Activated CD4-positive, alpha-beta T cell treated with anti-CD3 and anti-CD28 coated beads for 36 hours (primary cell): ENCODE measurements at regions not wholly inside any gene's neighbourhood (a gene's known extent, or its start where the extent isn't known, plus 50 kb on each side); places are given as distances from the start of the nearest gene placed in this dataset.
"Not testable (repeated sequence)": the region's sequence is repeated elsewhere in the genome, so short reads cannot be mapped to it uniquely, and the experiment has no call there.

Experiments
- ATAC-seq: fragments of 200-7000 bp; cut with Tn5 transposase; one replicate; pipeline ENCODE4 v1.10.0; 2021; ENCODE audit warnings: mild to moderate bottlenecking, moderate library complexity
- CTCF ChIA-PET: fragments of 350-600 bp; sonication (Branson Sonifier 250); formaldehyde crosslinking; loops from one replicate; lab custom pipeline; 2021; ENCODE audit warnings: antibody characterized with exemption; lab: Charles Lee
- POLR2A ChIA-PET: fragments of 350-600 bp; sonication (Branson Sonifier 250); formaldehyde crosslinking; loops from one replicate; lab custom pipeline; 2021; ENCODE audit warnings: antibody characterized with exemption, inconsistent platforms; lab: Charles Lee
- DNase-seq: peaks from one replicate; pipeline ENCODE4 v3.0.0-alpha.2; 2020
- H3K27ac Mint-ChIP-seq: one replicate; pipeline ENCODE4 v1.8.0; 2021; ENCODE audit warnings: mixed read lengths
- H3K27me3 Mint-ChIP-seq: one replicate; pipeline ENCODE4 v1.8.0; 2021; ENCODE audit warnings: mixed read lengths
- H3K36me3 Mint-ChIP-seq: one replicate; pipeline ENCODE4 v1.8.0; 2021; ENCODE audit warnings: low read depth, mixed read lengths
- H3K4me1 Mint-ChIP-seq: one replicate; pipeline ENCODE4 v1.8.0; 2021; ENCODE audit warnings: mixed read lengths
- H3K4me3 Mint-ChIP-seq: one replicate; pipeline ENCODE4 v1.8.0; 2021; ENCODE audit warnings: mild to moderate bottlenecking, moderate library complexity, mixed read lengths
- H3K9me3 Mint-ChIP-seq: one replicate; pipeline ENCODE4 v1.8.0; 2021; ENCODE audit warnings: low read depth, mixed read lengths
- intact Hi-C, 2 experiments: fragments of 100-400 bp; cut with DNase I in 1 of 2; cut with micrococcal nuclease in 1 of 2; formaldehyde crosslinking; loops; one replicate each; pipeline versions ENCODE4 v1.14.2 to v1.15.1; 2022 to 2024; cut with DNase I, micrococcal nuclease

GRCh38 chr1:187692799-187693198, 864.0 kb downstream of the PLA2G4A start:
- DNase-seq (no peak), ATAC-seq (no peak)
- ChIA-PET POLR2A (no interaction called here), CTCF (no interaction called here)
- Mint-ChIP-seq H3K4me1 (no peaks in the 10 kb centered on the region), H3K27ac (no peak overlapping the region), H3K4me3 (no peak overlapping the region), H3K36me3 (no peaks in the 10 kb centered on the region), H3K27me3 (no peaks in the 10 kb centered on the region), H3K9me3 (peaks cover 12% of the 10 kb centered on the region)
- intact Hi-C loops = no loop called here

DNA sequence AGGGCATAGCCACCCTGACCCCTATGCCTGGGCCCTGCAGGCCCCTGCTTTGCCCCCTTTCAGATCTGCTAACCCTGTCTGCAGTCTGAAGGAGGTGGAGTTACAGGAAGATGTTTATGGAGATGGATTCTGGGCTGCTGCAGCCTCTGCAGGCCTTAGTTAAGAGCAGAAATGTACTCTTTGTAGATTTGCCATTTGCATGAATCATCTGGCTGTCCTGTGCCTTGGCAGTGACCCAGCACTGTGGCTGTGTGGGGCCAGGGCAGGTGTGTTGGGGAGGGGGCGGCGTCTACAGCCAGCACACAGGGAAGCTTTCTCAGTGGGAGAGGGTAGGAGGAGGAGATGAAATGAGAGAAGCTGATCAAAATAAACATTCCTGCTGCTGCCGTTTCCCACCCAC, 867.3 kb downstream of the PLA2G4A start:
- DNase-seq (no peak), ATAC-seq (no peak)
- Mint-ChIP-seq H3K9me3 (peaks cover 6% of the 10 kb centered on the region), H3K27me3 (no peaks in the 10 kb centered on the region), H3K36me3 (no peaks in the 10 kb centered on the region), H3K4me3 (no peak overlapping the region), H3K27ac (no peak overlapping the region), H3K4me1 (no peaks in the 10 kb centered on the region)
- intact Hi-C loops = no loop called here
- ChIA-PET CTCF (no interaction called here), POLR2A (no interaction called here)

DNA sequence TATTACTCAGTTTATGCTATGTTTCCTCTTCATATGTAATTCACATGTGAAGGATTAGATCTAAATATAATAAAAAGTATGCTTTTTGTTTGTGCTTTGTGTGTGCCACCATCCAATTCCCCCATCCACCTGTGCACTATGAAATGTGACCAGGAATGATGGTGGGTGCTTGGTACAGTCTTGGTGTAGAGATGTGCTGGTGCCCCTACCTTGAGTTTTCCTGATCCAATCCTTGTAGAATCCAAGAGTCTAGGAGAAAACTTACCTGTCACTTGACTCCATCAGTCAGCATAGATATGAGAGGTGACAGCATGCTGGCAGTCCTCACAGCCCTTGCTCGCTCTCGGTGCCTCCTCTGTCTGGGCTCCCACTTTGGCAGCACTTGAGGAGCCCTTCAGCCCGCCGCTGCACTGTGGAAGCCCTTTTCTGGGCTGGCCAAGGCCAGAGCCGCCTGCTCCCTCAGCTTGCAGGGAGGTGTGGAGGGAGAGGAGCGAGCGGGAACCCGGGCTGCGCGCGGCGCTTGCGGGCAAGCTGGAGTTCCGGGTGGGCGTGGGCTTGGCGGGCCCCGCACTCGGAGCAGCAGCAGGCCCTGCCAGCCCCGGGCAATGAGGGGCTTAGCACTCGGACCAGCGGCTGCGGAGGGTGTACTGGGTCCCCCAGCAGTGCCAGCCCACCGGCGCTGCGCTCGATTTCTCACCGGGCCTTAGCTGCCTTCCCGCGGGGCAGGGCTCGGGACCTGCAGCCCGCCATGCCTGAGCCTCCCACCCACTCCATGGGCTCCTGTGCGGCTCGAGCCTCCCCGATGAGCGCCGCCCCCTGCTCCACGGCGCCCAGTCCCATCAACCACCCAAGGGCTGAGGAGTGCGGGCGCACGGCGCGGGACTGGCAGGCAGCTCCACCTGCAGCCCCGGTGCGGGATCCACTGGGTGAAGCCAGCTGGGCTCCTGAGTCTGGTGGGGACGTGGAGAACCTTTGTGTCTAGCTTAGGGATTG, 874.7 kb downstream of the PLA2G4A start:
- CTCF ChIA-PET, ATAC-seq, intact Hi-C loops, H3K4me1 Mint-ChIP-seq, H3K9me3 Mint-ChIP-seq, H3K27me3 Mint-ChIP-seq, DNase-seq, H3K36me3 Mint-ChIP-seq, POLR2A ChIA-PET, H3K4me3 Mint-ChIP-seq, H3K27ac Mint-ChIP-seq: not testable (repeated sequence)

DNA sequence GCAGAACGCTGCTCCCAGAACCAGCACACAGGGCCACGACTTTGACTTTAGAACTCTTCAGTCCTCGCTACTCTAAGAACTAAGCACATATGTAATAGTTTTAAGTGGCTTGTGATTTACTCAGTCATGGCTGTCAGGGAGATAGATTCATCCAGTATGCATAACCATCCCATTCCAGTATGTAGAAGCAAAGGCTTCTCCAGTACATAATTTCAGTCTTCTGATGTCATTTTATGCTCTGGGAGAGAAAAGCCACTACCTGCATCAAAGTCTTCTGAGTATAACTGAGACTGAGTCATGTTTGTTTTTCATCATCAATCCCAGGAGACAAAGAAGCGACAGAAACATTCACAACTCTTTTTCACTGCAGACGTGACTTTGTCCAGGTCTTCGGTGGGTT, 885.7 kb downstream of the PLA2G4A start:
- intact Hi-C loops = no loop called here
- no peak overlapping the region for H3K27ac Mint-ChIP-seq
- POLR2A ChIA-PET = no interaction called here

DNA sequence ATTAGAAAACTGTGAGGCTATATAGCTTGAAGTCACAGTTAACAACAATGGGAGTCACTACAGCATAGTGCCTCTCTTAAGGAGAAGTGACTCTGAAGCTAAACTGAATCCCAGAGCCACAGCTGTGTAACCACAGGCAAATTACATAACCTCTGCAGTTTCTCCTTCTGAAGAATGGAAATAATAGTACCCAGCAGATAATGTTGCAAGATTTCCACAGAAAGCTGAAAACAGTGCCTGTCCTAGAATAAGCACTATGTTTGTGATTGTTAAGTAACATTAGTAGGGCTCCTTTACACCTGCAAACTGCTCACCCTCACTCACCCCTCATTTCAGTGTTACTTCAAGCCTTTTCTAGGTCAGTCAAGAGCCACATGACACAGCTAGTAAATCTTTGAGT, 886.7 kb downstream of the PLA2G4A start:
- H3K9me3 Mint-ChIP-seq = peaks cover 2% of the 10 kb centered on the region
- intact Hi-C loops = no loop called here
- no peak for ATAC-seq
- no peak overlapping the region for H3K27ac Mint-ChIP-seq
- H3K36me3 Mint-ChIP-seq = no peaks in the 10 kb centered on the region
- CTCF ChIA-PET = no interaction called here
- H3K27me3 Mint-ChIP-seq = no peaks in the 10 kb centered on the region
- H3K4me3 Mint-ChIP-seq = no peak overlapping the region
- DNase-seq = no peak
- H3K4me1 Mint-ChIP-seq = no peaks in the 10 kb centered on the region
- POLR2A ChIA-PET = no interaction called here

More for the DNA sequence above, 885.7 kb downstream of the PLA2G4A start:
- H3K4me1 Mint-ChIP-seq = no peaks in the 10 kb centered on the region
- peaks cover 2% of the 10 kb centered on the region for H3K9me3 Mint-ChIP-seq
- no peak overlapping the region for H3K4me3 Mint-ChIP-seq
- no peaks in the 10 kb centered on the region for H3K36me3 Mint-ChIP-seq
- no peak for DNase-seq
- no peak for ATAC-seq
- no peaks in the 10 kb centered on the region for H3K27me3 Mint-ChIP-seq
- CTCF ChIA-PET = no interaction called here

- DNase-seq (no peak), ATAC-seq (no peak)
- Mint-ChIP-seq H3K36me3 (no peaks in the 10 kb centered on the region), H3K27me3 (no peaks in the 10 kb centered on the region), H3K9me3 (peaks cover 2% of the 10 kb centered on the region), H3K4me3 (no peak overlapping the region), H3K4me1 (no peaks in the 10 kb centered on the region), H3K27ac (no peak overlapping the region)
- CTCF ChIA-PET = no interaction called here
- POLR2A ChIA-PET = no interaction called here
- intact Hi-C loops = no loop called here
These were observed 887.4 kb downstream of the PLA2G4A start for GRCh38 chr1:187716160-187716559.

DNA sequence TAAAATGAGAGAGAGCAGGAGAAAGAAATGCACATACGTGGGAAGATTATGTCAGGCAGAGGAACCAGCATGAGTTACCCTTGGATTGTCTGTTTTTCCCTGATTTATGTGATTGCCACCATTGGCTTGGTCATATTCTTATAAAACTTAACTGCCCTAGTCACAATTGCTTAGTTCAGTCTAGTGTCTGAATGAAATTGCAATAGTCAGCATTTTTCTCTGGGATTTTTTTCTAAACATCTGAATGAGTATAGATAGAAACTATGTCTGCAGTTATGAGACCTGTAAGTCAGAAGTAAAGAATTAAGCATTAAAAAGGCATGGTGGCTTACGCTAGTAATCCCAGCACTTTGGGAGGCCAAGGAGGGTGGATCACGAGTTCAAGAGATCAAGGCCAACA, 889.8 kb downstream of the PLA2G4A start:
- ChIA-PET CTCF (no interaction called here), POLR2A (interaction anchor here (0.6 kb wide), 1 partner anchor 13 kb away, joined by 4 read pairs; no protein-coding TSS in a partner anchor)
- Mint-ChIP-seq H3K9me3 (peaks cover 6% of the 10 kb centered on the region), H3K4me3 (no peak overlapping the region), H3K4me1 (no peaks in the 10 kb centered on the region), H3K27me3 (no peaks in the 10 kb centered on the region), H3K36me3 (no peaks in the 10 kb centered on the region), H3K27ac (no peak overlapping the region)
- DNase-seq (no peak), ATAC-seq (no peak)
- intact Hi-C loops = no loop called here

DNA sequence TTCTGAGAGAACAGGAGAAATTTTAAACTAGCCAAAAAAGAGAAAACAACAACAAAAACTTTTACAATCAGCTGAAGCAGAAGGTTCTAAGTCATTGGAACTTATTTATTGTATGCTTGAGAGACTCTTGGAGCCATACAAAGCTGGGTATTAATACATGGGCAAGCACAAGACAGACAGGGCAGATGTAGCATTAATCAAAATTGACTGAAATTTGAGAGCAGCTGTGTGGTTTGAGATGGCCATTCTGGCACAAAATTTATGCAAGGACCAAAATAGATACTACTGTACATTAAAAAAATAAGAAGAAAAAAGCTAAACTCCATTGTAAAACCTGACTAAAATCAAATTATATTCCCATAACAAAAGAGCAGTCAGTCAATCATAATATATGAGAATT, 892.5 kb downstream of the PLA2G4A start:
- no peaks in the 10 kb centered on the region for H3K27me3 Mint-ChIP-seq
- no peak overlapping the region for H3K27ac Mint-ChIP-seq
- intact Hi-C loops = no loop called here
- POLR2A ChIA-PET = no interaction called here
- ATAC-seq = no peak
- H3K4me1 Mint-ChIP-seq = no peaks in the 10 kb centered on the region
- no peak overlapping the region for H3K4me3 Mint-ChIP-seq
- H3K9me3 Mint-ChIP-seq = peaks cover 6% of the 10 kb centered on the region
- no peak for DNase-seq
- H3K36me3 Mint-ChIP-seq = no peaks in the 10 kb centered on the region
- CTCF ChIA-PET = no interaction called here

- Mint-ChIP-seq H3K27ac (no peak overlapping the region), H3K9me3 (peaks cover 8% of the 10 kb centered on the region), H3K4me1 (no peaks in the 10 kb centered on the region), H3K27me3 (no peaks in the 10 kb centered on the region), H3K36me3 (no peaks in the 10 kb centered on the region), H3K4me3 (no peak overlapping the region)
- DNase-seq (no peak), ATAC-seq (no peak)
- intact Hi-C loops = no loop called here
- CTCF ChIA-PET = no interaction called here
- POLR2A ChIA-PET = no interaction called here
These were observed 896.5 kb downstream of the PLA2G4A start for GRCh38 chr1:187725216-187725615.

- Mint-ChIP-seq H3K27ac (no peak overlapping the region), H3K4me1 (no peaks in the 10 kb centered on the region), H3K9me3 (peaks cover 5% of the 10 kb centered on the region), H3K4me3 (no peak overlapping the region), H3K27me3 (no peaks in the 10 kb centered on the region), H3K36me3 (no peaks in the 10 kb centered on the region)
- intact Hi-C loops = no loop called here
- POLR2A ChIA-PET = no interaction called here
- DNase-seq (no peak), ATAC-seq (no peak)
- CTCF ChIA-PET = no interaction called here
These were observed 904.5 kb downstream of the PLA2G4A start for GRCh38 chr1:187733232-187733631.

- H3K9me3 Mint-ChIP-seq = peaks cover 2% of the 10 kb centered on the region
- no peaks in the 10 kb centered on the region for H3K4me1 Mint-ChIP-seq
- intact Hi-C loops = no loop called here
- ATAC-seq (no peak), DNase-seq (no peak)
- CTCF ChIA-PET = no interaction called here
- no peak overlapping the region for H3K4me3 Mint-ChIP-seq
- no peaks in the 10 kb centered on the region for H3K27me3 Mint-ChIP-seq
- POLR2A ChIA-PET = no interaction called here
- H3K36me3 Mint-ChIP-seq = no peaks in the 10 kb centered on the region
- no peak overlapping the region for H3K27ac Mint-ChIP-seq
These were observed 905.7 kb downstream of the PLA2G4A start for GRCh38 chr1:187734427-187734826.

DNA sequence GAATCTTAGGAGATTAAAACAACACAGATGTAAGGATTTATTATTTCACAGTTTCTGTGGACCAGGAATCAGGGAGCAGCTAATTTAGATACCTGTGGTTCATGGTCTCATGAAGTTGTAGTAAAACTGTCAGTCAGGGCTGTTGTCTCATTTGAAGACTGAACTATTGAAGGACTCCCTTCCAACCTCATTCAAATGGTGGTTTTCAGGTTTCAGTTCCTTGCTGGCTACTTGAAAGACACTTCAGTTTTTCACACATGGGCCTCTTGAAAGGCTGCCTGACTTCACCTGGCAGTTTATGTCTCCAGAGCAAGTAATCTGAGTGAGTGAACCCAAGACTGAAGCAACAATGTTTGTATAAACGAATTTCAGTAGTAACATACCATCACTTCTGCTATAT, 915.9 kb downstream of the PLA2G4A start:
- Mint-ChIP-seq H3K36me3 (no peaks in the 10 kb centered on the region), H3K27me3 (no peaks in the 10 kb centered on the region), H3K27ac (no peak overlapping the region), H3K4me1 (no peaks in the 10 kb centered on the region), H3K4me3 (no peak overlapping the region), H3K9me3 (peaks cover 6% of the 10 kb centered on the region)
- intact Hi-C loops = no loop called here
- POLR2A ChIA-PET = no interaction called here
- no peak for DNase-seq
- CTCF ChIA-PET = no interaction called here
- ATAC-seq = no peak
